Renal cortex interstitium (tissue), 11 donors: ENCODE measurements at regions not wholly inside any gene's neighbourhood (a gene's known extent, or its start where the extent isn't known, plus 50 kb on each side); places are given as distances from the start of the nearest gene placed in this dataset.

Experiments used
- DNase-seq, 11 donors: peaks; one replicate each; pipeline ENCODE4 v3.0.0-alpha.2; 2013; ENCODE audit warnings: low read depth in 9 of 11, low spot score in 4 of 11; ENCODE audit errors: extremely low read depth in 1 of 11

- DNase-seq: no peak
These were observed 192.2 kb downstream of the TENT4A start for GRCh38 chr5:6905423-6905822.

- DNase-seq: no peak
These were observed 192.7 kb downstream of the TENT4A start for GRCh38 chr5:6905883-6906282.

- DNase-seq: no peak
These were observed 194.2 kb downstream of the TENT4A start for GRCh38 chr5:6907320-6907918.

GRCh38 chr5:6909901-6910300, 196.7 kb downstream of the TENT4A start:
- no peak for DNase-seq

- no peak for DNase-seq
These were observed 197.7 kb downstream of the TENT4A start for GRCh38 chr5:6910950-6911349.

GRCh38 chr5:6914347-6914746, 201.1 kb downstream of the TENT4A start:
- no peak for DNase-seq

GRCh38 chr5:6915574-6915973, 202.3 kb downstream of the TENT4A start:
- no peak for DNase-seq

GRCh38 chr5:6918255-6918654, 205.0 kb downstream of the TENT4A start:
- DNase-seq: no peak

- no peak for DNase-seq
These were observed 207.5 kb downstream of the TENT4A start for GRCh38 chr5:6920628-6921256.

GRCh38 chr5:6926491-6927038, 213.3 kb downstream of the TENT4A start:
- no peak for DNase-seq

GRCh38 chr5:6936031-6936430, 222.8 kb downstream of the TENT4A start:
- no peak for DNase-seq

- DNase-seq: no peak
These were observed 224.4 kb downstream of the TENT4A start for GRCh38 chr5:6937677-6938076.

- no peak for DNase-seq
These were observed 228.4 kb downstream of the TENT4A start for GRCh38 chr5:6941631-6942030.

- DNase-seq: no peak
These were observed 230.2 kb downstream of the TENT4A start for GRCh38 chr5:6943197-6944112.

- no peak for DNase-seq
These were observed 235.3 kb downstream of the TENT4A start for GRCh38 chr5:6948562-6948961.

GRCh38 chr5:6949230-6949629, 236.0 kb downstream of the TENT4A start:
- DNase-seq: no peak

- DNase-seq: no peak
These were observed 237.0 kb downstream of the TENT4A start for GRCh38 chr5:6950250-6950649.

GRCh38 chr5:6950860-6951259, 237.6 kb downstream of the TENT4A start:
- no peak for DNase-seq

- DNase-seq: no peak
These were observed 247.9 kb downstream of the TENT4A start for GRCh38 chr5:6961123-6961522.
